ENCODE measurements at regions not wholly inside any gene's neighbourhood (a gene's known extent, or its start where the extent isn't known, plus 50 kb on each side); places are given as distances from the start of the nearest gene placed in this dataset.

GRCh38 chr19:29401712-29402421, 123.9 kb upstream of the VSTM2B start:
- TF ChIP-seq CTCF (IDR thresholded peaks at IDR 0.05; ENCODE audit: unreplicated experiment), result no peak
- peaks cover 4% of the 10 kb centered on the region for H3K4me1 Mint-ChIP-seq (ENCODE audit: unreplicated experiment)
- DNase-seq (ENCODE audit: low spot score), result no peak
- H3K36me3 Mint-ChIP-seq (ENCODE audit: low read depth, unreplicated experiment), result no peaks in the 10 kb centered on the region
- H3K27me3 Mint-ChIP-seq (ENCODE audit: unreplicated experiment), result peaks cover 21% of the 10 kb centered on the region
- H3K4me3 Mint-ChIP-seq (ENCODE audit: unreplicated experiment), result no peak overlapping the region
- no peak overlapping the region for H3K27ac Mint-ChIP-seq (ENCODE audit: unreplicated experiment)
- H3K9me3 Mint-ChIP-seq (ENCODE audit: unreplicated experiment), result no peaks in the 10 kb centered on the region

GRCh38 chr19:29402563-29402962, 123.2 kb upstream of the VSTM2B start:
- Mint-ChIP-seq H3K36me3 (ENCODE audit: low read depth, unreplicated experiment) (no peaks in the 10 kb centered on the region), H3K27ac (ENCODE audit: unreplicated experiment) (no peak overlapping the region), H3K4me3 (ENCODE audit: unreplicated experiment) (no peak overlapping the region), H3K27me3 (ENCODE audit: unreplicated experiment) (peaks cover 24% of the 10 kb centered on the region), H3K9me3 (ENCODE audit: unreplicated experiment) (no peaks in the 10 kb centered on the region), H3K4me1 (ENCODE audit: unreplicated experiment) (peaks cover 4% of the 10 kb centered on the region)
- no peak for DNase-seq (ENCODE audit: low spot score)
- no peak for TF ChIP-seq CTCF (IDR thresholded peaks at IDR 0.05; ENCODE audit: unreplicated experiment)

GRCh38 chr19:29404015-29404414, 121.8 kb upstream of the VSTM2B start:
- no peak overlapping the region for H3K27ac Mint-ChIP-seq (ENCODE audit: unreplicated experiment)
- DNase-seq (ENCODE audit: low spot score), result no peak
- peaks cover 29% of the 10 kb centered on the region for H3K27me3 Mint-ChIP-seq (ENCODE audit: unreplicated experiment)
- TF ChIP-seq CTCF (IDR thresholded peaks at IDR 0.05; ENCODE audit: unreplicated experiment), result no peak
- H3K9me3 Mint-ChIP-seq (ENCODE audit: unreplicated experiment), result no peaks in the 10 kb centered on the region
- H3K36me3 Mint-ChIP-seq (ENCODE audit: low read depth, unreplicated experiment), result no peaks in the 10 kb centered on the region
- H3K4me3 Mint-ChIP-seq (ENCODE audit: unreplicated experiment), result no peak overlapping the region
- H3K4me1 Mint-ChIP-seq (ENCODE audit: unreplicated experiment), result no peaks in the 10 kb centered on the region

GRCh38 chr19:29404951-29405727, 120.7 kb upstream of the VSTM2B start:
- peaks cover 28% of the 10 kb centered on the region for H3K27me3 Mint-ChIP-seq (ENCODE audit: unreplicated experiment)
- no peak overlapping the region for H3K27ac Mint-ChIP-seq (ENCODE audit: unreplicated experiment)
- no peaks in the 10 kb centered on the region for H3K36me3 Mint-ChIP-seq (ENCODE audit: low read depth, unreplicated experiment)
- H3K4me3 Mint-ChIP-seq (ENCODE audit: unreplicated experiment), result no peak overlapping the region
- H3K4me1 Mint-ChIP-seq (ENCODE audit: unreplicated experiment), result no peaks in the 10 kb centered on the region
- no peaks in the 10 kb centered on the region for H3K9me3 Mint-ChIP-seq (ENCODE audit: unreplicated experiment)
- no peak for TF ChIP-seq CTCF (IDR thresholded peaks at IDR 0.05; ENCODE audit: unreplicated experiment)
- no peak for DNase-seq (ENCODE audit: low spot score)

- no peaks in the 10 kb centered on the region for H3K9me3 Mint-ChIP-seq (ENCODE audit: unreplicated experiment)
- no peak overlapping the region for H3K27ac Mint-ChIP-seq (ENCODE audit: unreplicated experiment)
- no peak overlapping the region for H3K4me3 Mint-ChIP-seq (ENCODE audit: unreplicated experiment)
- H3K36me3 Mint-ChIP-seq (ENCODE audit: low read depth, unreplicated experiment), result no peaks in the 10 kb centered on the region
- DNase-seq (ENCODE audit: low spot score), result no peak
- no peak for TF ChIP-seq CTCF (IDR thresholded peaks at IDR 0.05; ENCODE audit: unreplicated experiment)
- no peaks in the 10 kb centered on the region for H3K4me1 Mint-ChIP-seq (ENCODE audit: unreplicated experiment)
- H3K27me3 Mint-ChIP-seq (ENCODE audit: unreplicated experiment), result peaks cover 28% of the 10 kb centered on the region
Observed at GRCh38 chr19:29405728-29405995, 120.1 kb upstream of the VSTM2B start.

Measured in endothelial cell (in vitro differentiated cells).